ENCODE measurements at regions not wholly inside any gene's neighbourhood (a gene's known extent, or its start where the extent isn't known, plus 50 kb on each side); places are given as distances from the start of the nearest gene placed in this dataset.

GRCh38 chr22:49258107-49259010, 569.3 kb downstream of the BRD1 start:
- Histone ChIP-seq H3K27me3 (no peaks in the 10 kb centered on the region), H3K9ac (no peak overlapping the region), H3K4me2 (no peak overlapping the region), H3K36me3 (no peaks in the 10 kb centered on the region), H3K4me1 (no peaks in the 10 kb centered on the region), H4K20me1 (no peaks in the 10 kb centered on the region), H3K4me3 (no peak overlapping the region), H3K27ac (no peak overlapping the region), H3K9me3 (replicated peaks in 1 of 11) (peaks cover 0 to 5% (median 0%) of the 10 kb centered on the region in 11 experiments; a peak in 1 of 22 replicates)
- TF ChIP-seq Cebpa-rat (IDR thresholded peaks at IDR 0.05), result no peak

GRCh38 chr22:49257551-49257961, 570.1 kb downstream of the BRD1 start:
- Histone ChIP-seq H3K9me3 (replicated peaks in 1 of 11) (peaks cover 0 to 5% (median 0%) of the 10 kb centered on the region in 11 experiments; a peak in 1 of 22 replicates), H3K4me2 (no peak overlapping the region), H4K20me1 (no peaks in the 10 kb centered on the region), H3K36me3 (no peaks in the 10 kb centered on the region), H3K27me3 (no peaks in the 10 kb centered on the region), H3K9ac (no peak overlapping the region), H3K4me3 (no peak overlapping the region), H3K27ac (no peak overlapping the region), H3K4me1 (no peaks in the 10 kb centered on the region)
- no peak for TF ChIP-seq Cebpa-rat (IDR thresholded peaks at IDR 0.05)

DNA sequence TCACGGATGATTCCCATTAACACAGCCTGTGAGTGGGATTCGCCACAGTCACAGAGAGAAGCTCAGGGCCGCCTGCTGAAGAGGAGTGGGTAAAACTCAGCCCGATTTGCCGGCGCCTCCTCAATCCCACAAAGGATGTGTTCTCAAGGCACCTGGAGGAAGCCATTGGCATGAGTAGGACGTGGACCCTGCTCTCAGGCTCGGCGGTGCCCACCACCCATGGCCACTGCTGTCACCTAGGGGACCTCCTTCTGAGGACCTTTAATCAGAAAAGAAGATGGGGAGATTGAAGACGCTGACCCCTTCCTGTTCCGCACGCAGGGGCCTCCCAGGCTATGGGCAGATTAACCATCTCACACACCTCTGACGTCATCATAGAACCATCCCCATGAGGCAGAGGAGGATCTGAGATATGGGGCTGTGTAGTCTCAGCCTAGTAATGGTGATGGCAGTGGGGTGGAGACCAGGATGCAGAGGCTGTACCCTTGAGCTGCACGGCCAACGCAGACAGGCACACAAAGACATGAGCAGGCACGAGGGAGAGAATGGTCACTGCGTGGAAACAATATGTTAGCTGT, 571.8 kb downstream of the BRD1 start:
- H3K4me1 ChIP-seq, result no peaks in the 10 kb centered on the region
- H4K20me1 ChIP-seq, result no peaks in the 10 kb centered on the region
- no peak overlapping the region for H3K4me3 ChIP-seq
- H3K4me2 ChIP-seq, result no peak overlapping the region
- no peak for TF ChIP-seq Cebpa-rat (IDR thresholded peaks at IDR 0.05)
- H3K36me3 ChIP-seq, result no peaks in the 10 kb centered on the region
- no peak overlapping the region for H3K9ac ChIP-seq
- no peak overlapping the region for H3K27ac ChIP-seq
- no peaks in the 10 kb centered on the region for H3K27me3 ChIP-seq
- H3K9me3 ChIP-seq (replicated peaks in 1 of 11), result peaks cover 0 to 5% (median 0%) of the 10 kb centered on the region in 11 experiments; a peak in 1 of 22 replicates

DNA sequence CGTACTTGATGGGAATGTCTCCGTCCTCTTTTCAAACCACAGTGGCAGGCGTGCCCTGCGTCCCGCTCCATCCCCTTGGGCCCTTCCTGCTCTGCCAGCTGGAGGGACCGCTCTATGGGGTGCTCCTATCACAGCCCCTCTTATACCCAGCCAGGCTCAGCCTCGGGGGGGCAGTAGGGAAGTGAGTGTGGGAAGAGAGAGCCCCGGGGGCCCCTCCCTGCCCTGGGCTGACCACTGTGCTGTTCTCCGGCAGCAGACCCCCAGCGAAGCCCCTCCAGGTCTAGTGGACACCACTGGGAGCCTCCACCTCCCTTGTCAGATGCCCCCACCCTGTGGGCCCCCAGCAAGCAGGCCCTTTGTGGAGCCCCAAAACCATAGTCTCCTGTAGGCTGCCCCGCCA, 572.5 kb downstream of the BRD1 start:
- Histone ChIP-seq H3K36me3 (no peaks in the 10 kb centered on the region), H4K20me1 (no peaks in the 10 kb centered on the region), H3K4me1 (no peaks in the 10 kb centered on the region), H3K4me3 (no peak overlapping the region), H3K27me3 (no peaks in the 10 kb centered on the region), H3K9me3 (replicated peaks in 1 of 11) (peaks cover 0 to 5% (median 0%) of the 10 kb centered on the region in 11 experiments; a peak in 1 of 22 replicates), H3K27ac (no peak overlapping the region), H3K9ac (no peak overlapping the region), H3K4me2 (no peak overlapping the region)
- TF ChIP-seq Cebpa-rat (IDR thresholded peaks at IDR 0.05), result no peak

GRCh38 chr22:49253656-49254055, 574.0 kb downstream of the BRD1 start:
- Histone ChIP-seq H3K4me1 (no peaks in the 10 kb centered on the region), H3K9ac (no peak overlapping the region), H3K4me2 (no peak overlapping the region), H3K36me3 (no peaks in the 10 kb centered on the region), H3K27ac (no peak overlapping the region), H3K27me3 (no peaks in the 10 kb centered on the region), H3K9me3 (replicated peaks in 1 of 11) (peaks cover 0 to 5% (median 0%) of the 10 kb centered on the region in 11 experiments; a peak in 1 of 22 replicates), H4K20me1 (no peaks in the 10 kb centered on the region), H3K4me3 (no peak overlapping the region)
- no peak for TF ChIP-seq Cebpa-rat (IDR thresholded peaks at IDR 0.05)

- no peak overlapping the region for H3K9ac ChIP-seq
- no peak for TF ChIP-seq Cebpa-rat (IDR thresholded peaks at IDR 0.05)
- no peaks in the 10 kb centered on the region for H3K27me3 ChIP-seq
- H4K20me1 ChIP-seq, result no peaks in the 10 kb centered on the region
- H3K27ac ChIP-seq, result no peak overlapping the region
- no peak overlapping the region for H3K4me2 ChIP-seq
- H3K36me3 ChIP-seq, result no peaks in the 10 kb centered on the region
- no peak overlapping the region for H3K4me3 ChIP-seq
- peaks cover 0 to 5% (median 0%) of the 10 kb centered on the region in 11 experiments; a peak in 1 of 22 replicates for H3K9me3 ChIP-seq (replicated peaks in 1 of 11)
- no peaks in the 10 kb centered on the region for H3K4me1 ChIP-seq
Measured at GRCh38 chr22:49251371-49251770, 576.3 kb downstream of the BRD1 start.

- Histone ChIP-seq H3K27ac (no peak overlapping the region), H3K9me3 (replicated peaks in 1 of 11) (no peaks in the 10 kb centered on the region), H3K4me2 (no peak overlapping the region), H3K4me3 (no peak overlapping the region), H3K36me3 (no peaks in the 10 kb centered on the region), H3K4me1 (no peaks in the 10 kb centered on the region), H4K20me1 (no peaks in the 10 kb centered on the region), H3K27me3 (no peaks in the 10 kb centered on the region), H3K9ac (no peak overlapping the region)
- no peak for TF ChIP-seq Cebpa-rat (IDR thresholded peaks at IDR 0.05)
Measured at GRCh38 chr22:49247194-49247924, 580.3 kb downstream of the BRD1 start.

DNA sequence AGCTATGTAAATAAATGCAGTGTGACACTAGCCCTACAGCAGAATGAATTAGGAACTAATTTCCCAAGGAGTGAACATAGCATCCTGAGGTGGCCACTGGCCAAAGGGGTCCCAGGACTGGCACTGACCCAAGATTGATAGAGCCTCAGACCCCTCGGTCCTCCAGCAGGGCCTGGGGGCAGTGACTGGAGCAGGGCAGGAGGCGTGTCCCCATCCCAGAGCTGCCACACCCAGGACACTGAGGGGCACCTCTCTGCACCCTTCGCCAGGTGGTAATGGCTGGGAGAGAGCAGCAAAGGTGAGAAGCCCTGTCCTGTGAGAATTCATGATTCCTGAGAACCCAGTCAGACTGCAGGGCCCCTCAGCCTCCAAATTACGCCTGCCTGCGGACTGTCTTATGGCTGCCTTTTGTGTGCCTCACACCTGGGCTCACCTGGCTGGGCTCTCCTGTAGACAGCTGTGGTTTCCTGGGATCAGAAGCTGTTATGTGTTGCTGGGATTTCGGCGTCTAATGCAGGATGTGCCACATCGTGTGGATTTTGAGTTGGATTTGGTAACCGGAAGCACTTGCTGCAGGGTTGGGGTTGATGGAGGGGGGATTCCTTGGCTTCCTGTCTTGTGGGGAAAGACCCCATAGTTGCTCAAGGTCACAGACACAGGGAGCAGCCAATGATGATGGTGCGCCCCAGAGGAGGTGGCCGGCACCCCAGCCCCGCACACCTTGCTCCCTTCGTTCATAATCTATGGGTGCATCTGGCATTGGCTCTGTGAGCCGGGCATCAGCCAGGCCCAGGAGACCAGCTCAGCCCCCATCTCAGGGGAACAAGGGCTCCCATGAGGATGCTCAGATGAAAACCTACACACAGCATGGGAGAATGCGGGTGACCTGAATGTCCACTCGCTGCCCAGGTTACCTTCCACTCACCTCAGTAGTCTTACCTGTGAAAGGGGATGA, 582.9 kb downstream of the BRD1 start:
- Histone ChIP-seq H3K27me3 (peaks cover 0 to 8% (median 0%) of the 10 kb centered on the region in 11 experiments; a peak in 4 of 22 replicates), H3K9ac (no peak overlapping the region), H3K4me3 (no peak overlapping the region), H3K4me1 (no peaks in the 10 kb centered on the region), H3K4me2 (no peak overlapping the region), H3K9me3 (replicated peaks in 1 of 11) (no peaks in the 10 kb centered on the region), H3K27ac (no peak overlapping the region), H3K36me3 (no peaks in the 10 kb centered on the region), H4K20me1 (peaks cover 0 to 4% (median 0%) of the 10 kb centered on the region in 11 experiments; a peak in 1 of 22 replicates)
- TF ChIP-seq Cebpa-rat (IDR thresholded peaks at IDR 0.05), result no peak
